ENCODE measurements at regions not wholly inside any gene's neighbourhood (a gene's known extent, or its start where the extent isn't known, plus 50 kb on each side); places are given as distances from the start of the nearest gene placed in this dataset.

GRCh38 chr11:95296165-95296564 is 65.2 kb upstream of the SESN3 start:
- DNase-seq (ENCODE audit: low spot score) (no peak), ATAC-seq (no peak)

GRCh38 chr11:95295382-95296149 is 64.6 kb upstream of the SESN3 start:
- ATAC-seq (no peak), DNase-seq (ENCODE audit: low spot score) (no peak)

GRCh38 chr11:95294701-95295100 is 63.7 kb upstream of the SESN3 start:
- no peak for ATAC-seq
- DNase-seq (ENCODE audit: low spot score), result no peak

GRCh38 chr11:95293116-95293515 is 62.1 kb upstream of the SESN3 start:
- ATAC-seq (no peak), DNase-seq (ENCODE audit: low spot score) (no peak)

- ATAC-seq (no peak), DNase-seq (ENCODE audit: low spot score) (no peak)
Observed at GRCh38 chr11:95291946-95292345, 60.9 kb upstream of the SESN3 start.

- no peak for DNase-seq (ENCODE audit: low spot score)
- no peak for ATAC-seq
Observed at GRCh38 chr11:95289378-95290101, 58.5 kb upstream of the SESN3 start.

GRCh38 chr11:95284057-95285052 is 53.4 kb upstream of the SESN3 start:
- DNase-seq (ENCODE audit: low spot score) (no peak), ATAC-seq (no peak)

GRCh38 chr11:95283650-95284049 is 52.6 kb upstream of the SESN3 start:
- DNase-seq (ENCODE audit: low spot score) (no peak), ATAC-seq (peak; percentile 36)

GRCh38 chr11:95283146-95283545 is 52.1 kb upstream of the SESN3 start:
- ATAC-seq (no peak), DNase-seq (ENCODE audit: low spot score) (no peak)

GRCh38 chr11:95282291-95282751 is 51.3 kb upstream of the SESN3 start:
- ATAC-seq, result peak; percentile 95
- peak; percentile 70 for DNase-seq (ENCODE audit: low spot score)

Data from left lobe of liver (tissue), 2 donors.